ENCODE measurements at regions not wholly inside any gene's neighbourhood (a gene's known extent, or its start where the extent isn't known, plus 50 kb on each side); places are given as distances from the start of the nearest gene placed in this dataset.

DNA sequence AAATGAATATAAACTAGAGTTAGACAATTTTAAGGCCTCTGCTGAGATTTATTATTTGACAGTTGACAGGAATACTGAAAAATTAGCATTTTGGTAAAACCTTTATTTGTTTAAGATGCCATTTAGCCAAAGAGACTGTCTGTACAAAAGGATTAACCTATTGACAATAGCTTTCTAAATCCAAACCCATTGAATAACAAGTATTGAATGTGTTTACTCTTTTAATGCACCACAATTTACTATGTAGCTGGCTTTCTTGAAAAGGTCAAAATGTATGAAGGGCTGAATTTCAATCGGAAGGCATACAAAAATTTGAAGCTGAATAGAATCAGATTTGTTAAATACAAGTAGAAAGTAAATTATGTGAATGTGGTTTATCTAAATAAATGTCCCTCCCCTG lies 374.5 kb downstream of the TEX13C start:
- POLR2A ChIA-PET = no interaction called here
- CTCF ChIA-PET = no interaction called here
- DNase-seq (ENCODE audit: extremely low spot score) = no peak
- TF ChIP-seq L3MBTL2 (conservative IDR thresholded peaks at IDR 0.05) = no peak
- TF ChIP-seq SP1 (IDR thresholded peaks at IDR 0.05) = no peak
- TF ChIP-seq ELF4 (IDR thresholded peaks at IDR 0.05) = no peak
- TF ChIP-seq BHLHE40 (IDR thresholded peaks at IDR 0.05; ENCODE audit: borderline replicate concordance) = no peak
- no peak for TF ChIP-seq LEF1 (IDR thresholded peaks at IDR 0.05; ENCODE audit: borderline replicate concordance)
- no peak for TF ChIP-seq FOXA1 (IDR thresholded peaks at IDR 0.05)
- no peak for TF ChIP-seq NFRKB (IDR thresholded peaks at IDR 0.05)
- no peak for TF ChIP-seq SUZ12 (IDR thresholded peaks at IDR 0.05)
- TF ChIP-seq, protein P1, sequence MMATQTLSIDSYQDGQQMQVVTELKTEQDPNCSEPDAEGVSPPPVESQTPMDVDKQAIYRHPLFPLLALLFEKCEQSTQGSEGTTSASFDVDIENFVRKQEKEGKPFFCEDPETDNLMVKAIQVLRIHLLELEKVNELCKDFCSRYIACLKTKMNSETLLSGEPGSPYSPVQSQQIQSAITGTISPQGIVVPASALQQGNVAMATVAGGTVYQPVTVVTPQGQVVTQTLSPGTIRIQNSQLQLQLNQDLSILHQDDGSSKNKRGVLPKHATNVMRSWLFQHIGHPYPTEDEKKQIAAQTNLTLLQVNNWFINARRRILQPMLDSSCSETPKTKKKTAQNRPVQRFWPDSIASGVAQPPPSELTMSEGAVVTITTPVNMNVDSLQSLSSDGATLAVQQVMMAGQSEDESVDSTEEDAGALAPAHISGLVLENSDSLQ (IDR thresholded peaks at IDR 0.05) = no peak
- no peak for TF ChIP-seq ARNT (IDR thresholded peaks at IDR 0.05)
- no peak for TF ChIP-seq FOXK2 (IDR thresholded peaks at IDR 0.05)
- TF ChIP-seq CTBP1 (IDR thresholded peaks at IDR 0.05; ENCODE audit: borderline replicate concordance) = no peak
- no peak for TF ChIP-seq ZNF384 (IDR thresholded peaks at IDR 0.05)
- no peak for TF ChIP-seq FOXM1 (IDR thresholded peaks at IDR 0.05; ENCODE audit: borderline replicate concordance)
- no peak for TF ChIP-seq TARDBP (IDR thresholded peaks at IDR 0.05)
- no peak for TF ChIP-seq HDGF (IDR thresholded peaks at IDR 0.05; ENCODE audit: borderline replicate concordance)

DNA sequence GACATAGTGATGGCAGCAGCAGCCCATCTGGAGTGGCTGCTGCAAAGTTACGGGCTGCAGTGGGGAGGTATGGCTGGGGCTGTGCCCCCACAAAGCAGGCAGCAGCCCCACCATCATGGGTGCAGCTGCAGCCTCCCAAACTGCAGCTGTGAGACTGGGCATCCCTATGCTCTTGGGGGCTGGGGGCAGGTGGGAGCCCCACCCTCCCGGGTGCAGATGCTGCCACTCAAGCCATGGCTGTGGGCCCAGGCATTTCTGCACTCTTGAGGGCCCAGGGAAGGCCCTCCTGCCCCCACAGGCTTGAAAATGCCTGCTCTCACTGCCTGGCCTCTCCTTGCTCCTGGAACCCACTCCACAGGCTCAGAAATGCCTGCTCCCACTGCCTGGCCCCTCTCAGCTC lies 389.4 kb downstream of the TEX13C start:
- ChIA-PET CTCF (no interaction called here), POLR2A (no interaction called here)
- DNase-seq (ENCODE audit: extremely low spot score) = no peak
- TF ChIP-seq NFRKB (IDR thresholded peaks at IDR 0.05) = no peak
- TF ChIP-seq FOXA1 (IDR thresholded peaks at IDR 0.05) = no peak
- no peak for TF ChIP-seq SUZ12 (IDR thresholded peaks at IDR 0.05)

DNA sequence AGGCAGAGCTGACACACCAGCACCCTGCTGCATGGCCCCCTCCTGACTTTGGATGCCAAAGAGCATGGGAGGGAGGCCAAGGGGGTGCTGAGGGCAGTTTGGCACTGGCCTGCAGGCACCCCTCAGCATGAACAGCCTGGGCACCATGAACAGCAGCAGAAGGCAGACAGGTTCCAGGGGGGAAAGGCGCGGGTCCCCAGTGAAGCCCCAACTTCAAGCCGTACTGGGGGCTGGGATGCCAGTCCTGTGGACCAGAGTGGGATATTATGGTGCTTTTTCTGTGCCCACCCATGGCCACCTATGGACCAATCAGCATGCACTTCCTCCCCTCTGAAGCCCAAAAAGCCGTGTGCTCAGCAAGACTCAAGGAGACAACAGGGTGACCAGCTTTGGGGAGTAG lies 389.9 kb downstream of the TEX13C start:
- TF ChIP-seq BHLHE40 (IDR thresholded peaks at IDR 0.05; ENCODE audit: borderline replicate concordance) = no peak
- no peak for TF ChIP-seq SP1 (IDR thresholded peaks at IDR 0.05)
- no peak for TF ChIP-seq ARNT (IDR thresholded peaks at IDR 0.05)
- TF ChIP-seq FOXK2 (IDR thresholded peaks at IDR 0.05) = no peak
- no peak for TF ChIP-seq ELF4 (IDR thresholded peaks at IDR 0.05)
- TF ChIP-seq CTBP1 (IDR thresholded peaks at IDR 0.05; ENCODE audit: borderline replicate concordance) = no peak
- no peak for TF ChIP-seq LEF1 (IDR thresholded peaks at IDR 0.05; ENCODE audit: borderline replicate concordance)
- TF ChIP-seq FOXM1 (IDR thresholded peaks at IDR 0.05; ENCODE audit: borderline replicate concordance) = no peak
- TF ChIP-seq HDGF (IDR thresholded peaks at IDR 0.05; ENCODE audit: borderline replicate concordance) = no peak
- TF ChIP-seq TARDBP (IDR thresholded peaks at IDR 0.05) = no peak
- no peak for TF ChIP-seq FOXA1 (IDR thresholded peaks at IDR 0.05)
- TF ChIP-seq ZNF384 (IDR thresholded peaks at IDR 0.05) = no peak
- TF ChIP-seq, protein P1 (IDR thresholded peaks at IDR 0.05) = no peak
- no peak for TF ChIP-seq NFRKB (IDR thresholded peaks at IDR 0.05)
- TF ChIP-seq SUZ12 (IDR thresholded peaks at IDR 0.05) = no peak
- TF ChIP-seq L3MBTL2 (conservative IDR thresholded peaks at IDR 0.05) = no peak
- DNase-seq (ENCODE audit: extremely low spot score) = no peak
- CTCF ChIA-PET = no interaction called here
- POLR2A ChIA-PET = no interaction called here

DNA sequence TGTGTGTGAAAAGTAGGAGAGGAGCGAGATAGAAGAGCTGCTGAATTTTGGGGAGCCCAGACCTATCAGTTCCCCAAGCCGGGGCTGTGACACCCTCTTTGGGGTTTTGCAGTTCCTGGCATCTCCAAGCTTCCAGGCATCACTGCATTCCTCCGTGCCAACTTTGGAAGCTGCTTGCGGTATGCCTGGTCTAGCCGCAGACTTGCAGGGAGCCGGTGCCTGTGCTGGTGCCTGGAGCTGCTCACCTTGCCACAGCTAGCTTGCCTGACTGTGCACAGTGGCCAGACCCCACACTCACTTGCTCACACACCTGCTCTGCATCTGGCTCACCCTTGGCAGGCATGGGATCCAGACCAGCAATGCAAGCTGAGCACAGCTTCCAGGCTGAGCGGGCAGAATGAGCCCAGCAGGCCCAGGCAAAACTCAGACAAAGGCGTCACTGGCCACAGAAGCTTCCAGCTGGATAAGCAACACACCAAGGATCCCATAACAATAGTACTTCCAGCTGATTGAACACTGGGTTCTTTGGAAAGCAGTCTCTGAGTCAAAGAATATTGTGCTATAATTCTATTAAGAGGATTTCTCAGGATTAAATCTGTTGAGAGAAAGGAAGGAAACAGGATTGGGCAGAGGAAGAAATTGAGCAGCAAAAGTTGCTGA lies 390.9 kb downstream of the TEX13C start:
- ChIA-PET CTCF (no interaction called here), POLR2A (no interaction called here)
- DNase-seq (ENCODE audit: extremely low spot score) = no peak
- no peak for TF ChIP-seq NFRKB (IDR thresholded peaks at IDR 0.05)

DNA sequence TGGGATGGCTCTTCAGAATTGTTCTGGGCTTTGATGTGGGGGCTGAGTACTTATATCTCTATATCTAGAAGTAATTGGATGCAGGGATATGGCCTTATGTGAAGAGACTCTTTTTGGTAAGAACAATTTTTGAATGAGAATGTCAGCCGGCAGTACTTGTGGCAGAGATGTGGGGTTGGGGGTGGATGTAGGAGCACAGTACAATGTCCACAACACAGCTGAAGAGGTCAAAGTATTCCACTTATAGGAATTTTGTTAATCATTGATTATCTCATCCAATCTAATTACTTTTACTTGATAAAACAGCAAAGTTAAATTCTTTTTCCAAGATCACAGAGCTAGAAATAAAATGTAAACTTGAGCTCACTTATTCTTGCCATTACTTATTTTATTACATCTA lies 391.4 kb downstream of the TEX13C start:
- TF ChIP-seq ARNT (IDR thresholded peaks at IDR 0.05) (no peak), L3MBTL2 (conservative IDR thresholded peaks at IDR 0.05) (no peak)
- CTCF ChIA-PET = no interaction called here
- DNase-seq (ENCODE audit: extremely low spot score) = no peak
- POLR2A ChIA-PET = no interaction called here

DNA sequence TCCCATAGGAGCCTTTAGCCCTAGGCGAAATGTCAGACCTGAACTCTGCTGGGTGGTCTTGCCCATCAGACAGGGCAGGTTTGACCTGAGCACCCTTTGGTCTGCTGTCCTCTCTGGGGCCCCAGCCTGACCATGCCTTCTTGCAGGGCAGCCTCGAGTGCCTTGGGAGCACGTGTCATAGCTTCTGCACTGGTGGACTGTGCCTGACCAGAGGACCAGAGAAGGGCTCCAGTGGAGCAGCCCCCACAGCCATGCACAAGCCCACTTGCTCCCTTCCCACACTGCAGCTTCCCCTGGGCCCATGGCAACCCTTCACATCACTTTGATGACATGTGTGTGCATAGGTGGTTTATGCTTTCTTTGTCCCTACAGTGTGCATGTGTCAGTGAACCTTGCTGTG lies 394.0 kb downstream of the TEX13C start:
- ChIA-PET CTCF (no interaction called here), POLR2A (no interaction called here)
- TF ChIP-seq ARNT (IDR thresholded peaks at IDR 0.05) = no peak
- no peak for TF ChIP-seq CTBP1 (IDR thresholded peaks at IDR 0.05; ENCODE audit: borderline replicate concordance)
- TF ChIP-seq ZNF384 (IDR thresholded peaks at IDR 0.05) = no peak
- TF ChIP-seq BHLHE40 (IDR thresholded peaks at IDR 0.05; ENCODE audit: borderline replicate concordance) = no peak
- no peak for DNase-seq (ENCODE audit: extremely low spot score)

DNA sequence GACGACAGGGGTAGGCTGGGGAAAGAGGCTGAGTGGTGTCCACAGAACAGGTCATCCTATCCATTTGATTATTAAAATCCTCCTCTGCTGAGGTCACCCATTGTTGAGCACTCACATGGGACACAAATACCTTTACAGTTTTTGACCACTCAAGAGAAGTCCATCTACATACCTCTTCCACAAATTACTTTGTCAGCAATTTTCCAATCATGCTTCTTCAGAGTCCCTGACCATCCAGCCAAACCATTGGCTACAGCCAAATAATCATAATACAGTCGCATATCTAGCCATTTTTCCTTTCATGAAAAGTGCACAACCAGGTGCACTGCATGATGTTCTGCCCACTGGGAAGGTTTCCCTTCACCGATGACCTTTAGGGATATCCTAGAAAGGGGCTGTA lies 407.4 kb downstream of the TEX13C start:
- no peak for DNase-seq (ENCODE audit: extremely low spot score)
- TF ChIP-seq ZNF384 (IDR thresholded peaks at IDR 0.05) (no peak), NFRKB (IDR thresholded peaks at IDR 0.05) (no peak), FOXK2 (IDR thresholded peaks at IDR 0.05) (no peak), FOXA1 (IDR thresholded peaks at IDR 0.05) (no peak), LEF1 (IDR thresholded peaks at IDR 0.05; ENCODE audit: borderline replicate concordance) (no peak), HDGF (IDR thresholded peaks at IDR 0.05; ENCODE audit: borderline replicate concordance) (no peak), SUZ12 (IDR thresholded peaks at IDR 0.05) (no peak), SP1 (IDR thresholded peaks at IDR 0.05) (no peak), ELF4 (IDR thresholded peaks at IDR 0.05) (no peak), BHLHE40 (IDR thresholded peaks at IDR 0.05; ENCODE audit: borderline replicate concordance) (no peak), TARDBP (IDR thresholded peaks at IDR 0.05) (no peak), FOXM1 (IDR thresholded peaks at IDR 0.05; ENCODE audit: borderline replicate concordance) (no peak), L3MBTL2 (conservative IDR thresholded peaks at IDR 0.05) (no peak), CTBP1 (IDR thresholded peaks at IDR 0.05; ENCODE audit: borderline replicate concordance) (no peak), ARNT (IDR thresholded peaks at IDR 0.05) (no peak)
- TF ChIP-seq, protein P1 (IDR thresholded peaks at IDR 0.05) = no peak
- CTCF ChIA-PET = no interaction called here
- POLR2A ChIA-PET = no interaction called here
